ENCODE measurements at regions not wholly inside any gene's neighbourhood (a gene's known extent, or its start where the extent isn't known, plus 50 kb on each side); places are given as distances from the start of the nearest gene placed in this dataset.

- TF ChIP-seq CTCF (IDR thresholded peaks at IDR 0.05 in 2 of 3, conservative IDR thresholded peaks at IDR 0.05 in 1 of 3; ENCODE audit: borderline replicate concordance in 1 of 3, insufficient read depth in 1 of 3, low read depth in 2 of 3, low read length in 2 of 3): no peak
- no peak for TF ChIP-seq POLR2AphosphoS5 (IDR thresholded peaks at IDR 0.05; ENCODE audit: low read depth, low read length)
- TF ChIP-seq EZH2phosphoT487 (IDR thresholded peaks at IDR 0.05; ENCODE audit: borderline replicate concordance): no peak
- no peak for TF ChIP-seq SP1 (IDR thresholded peaks at IDR 0.05; ENCODE audit: low read depth)
- TF ChIP-seq RAD21 (IDR thresholded peaks at IDR 0.05; ENCODE audit: low read depth): no peak
- no peak for TF ChIP-seq EZH2 (IDR thresholded peaks at IDR 0.05)
- TF ChIP-seq POLR2A (IDR thresholded peaks at IDR 0.05; ENCODE audit: borderline replicate concordance, extremely low read depth, insufficient read depth, insufficient read length): no peak
- no peak for TF ChIP-seq YY1 (IDR thresholded peaks at IDR 0.05; ENCODE audit: extremely low read depth, insufficient replicate concordance, low read depth, low read length)
Measured at GRCh38 chr11:122572592-122572991, 82.9 kb upstream of the UBASH3B start.

Measured in HCT116 (cell line).